Muscle layer of duodenum (tissue), 2 donors: ENCODE measurements at regions not wholly inside any gene's neighbourhood (a gene's known extent, or its start where the extent isn't known, plus 50 kb on each side); places are given as distances from the start of the nearest gene placed in this dataset.

Source experiments
- H3K27ac ChIP-seq: one replicate; pipeline ENCODE4 v1.7.0; 2013; ENCODE audit warnings: mild to moderate bottlenecking, low read length
- H3K27me3 ChIP-seq: one replicate; pipeline ENCODE4 v1.7.0; 2013; ENCODE audit warnings: low read depth, mild to moderate bottlenecking, control low read depth, low read length
- H3K36me3 ChIP-seq, 2 donors: one replicate each; pipeline ENCODE4 v1.7.0; 2013; ENCODE audit warnings: low read length in 2 of 2, control low read depth in 1 of 2, mild to moderate bottlenecking in 1 of 2; ENCODE audit not compliant: insufficient read depth in 2 of 2, control insufficient read depth in 1 of 2
- H3K4me1 ChIP-seq, 2 donors: one replicate each; pipeline ENCODE4 v1.7.0; 2013; ENCODE audit warnings: low read length in 2 of 2, mild to moderate bottlenecking in 2 of 2, control low read depth in 1 of 2, moderate library complexity in 1 of 2; ENCODE audit not compliant: insufficient read depth in 2 of 2, control insufficient read depth in 1 of 2
- H3K4me3 ChIP-seq, 2 donors: one replicate each; pipeline ENCODE4 v1.7.0; 2013; ENCODE audit warnings: low read length in 2 of 2, low read depth in 1 of 2, mild to moderate bottlenecking in 1 of 2
- H3K9me3 ChIP-seq, 2 donors: one replicate each; pipeline ENCODE4 v1.7.0; 2013; ENCODE audit warnings: low read length in 2 of 2, control low read depth in 1 of 2, mild to moderate bottlenecking in 1 of 2; ENCODE audit not compliant: control insufficient read depth in 1 of 2
- donor health status: healthy.

GRCh38 chr2:6730649-6731532, 134.8 kb downstream of the CMPK2 start:
- Histone ChIP-seq H3K36me3 (no peaks in the 10 kb centered on the region), H3K4me3 (no peak overlapping the region), H3K4me1 (no peaks in the 10 kb centered on the region), H3K27ac (no peak overlapping the region), H3K9me3 (no peaks in the 10 kb centered on the region), H3K27me3 (no peaks in the 10 kb centered on the region)

DNA sequence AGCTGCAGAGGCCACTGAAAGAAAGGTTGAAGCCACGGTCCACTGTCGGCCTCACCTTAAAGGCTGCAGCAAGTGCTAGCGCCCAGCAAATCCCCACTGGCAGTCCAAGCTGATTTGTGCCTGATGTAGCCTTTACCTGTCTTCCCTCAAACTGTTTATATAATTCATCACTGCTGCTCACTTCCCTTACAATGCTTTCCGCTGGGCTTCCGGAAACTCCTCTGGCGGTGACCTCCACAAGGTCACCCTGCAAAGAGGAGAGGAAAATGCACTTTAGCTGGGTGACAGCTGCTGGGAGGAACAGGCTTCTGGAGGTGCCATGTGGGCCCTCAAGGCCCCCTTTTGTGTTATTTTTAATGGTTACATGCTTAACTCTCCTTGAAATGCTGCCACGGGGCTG, 126.2 kb downstream of the CMPK2 start:
- Histone ChIP-seq H3K4me1 (no peaks in the 10 kb centered on the region), H3K27me3 (no peaks in the 10 kb centered on the region), H3K9me3 (no peaks in the 10 kb centered on the region), H3K4me3 (no peak overlapping the region), H3K36me3 (no peaks in the 10 kb centered on the region), H3K27ac (no peak overlapping the region)

DNA sequence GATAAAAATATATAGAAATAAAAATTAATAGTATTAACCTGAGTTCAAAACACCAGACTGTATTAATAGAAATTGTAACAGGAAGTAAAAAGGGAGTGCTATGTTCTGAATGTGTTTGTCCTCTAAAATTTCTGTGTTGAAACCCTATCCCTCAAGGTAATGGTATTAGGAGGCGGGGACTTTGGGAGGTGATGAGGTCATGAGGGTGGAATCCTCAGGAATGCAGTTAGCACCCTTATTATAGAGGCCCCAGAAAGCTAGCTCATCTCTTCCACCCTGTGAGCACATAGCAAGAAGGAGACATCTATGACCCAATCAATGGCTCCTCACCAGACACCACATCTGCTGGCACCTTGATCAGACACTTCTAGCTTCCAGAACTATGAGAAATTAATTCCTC, 124.5 kb downstream of the CMPK2 start:
- Histone ChIP-seq H3K4me1 (no peaks in the 10 kb centered on the region), H3K36me3 (no peaks in the 10 kb centered on the region), H3K27ac (no peak overlapping the region), H3K4me3 (no peak overlapping the region), H3K9me3 (no peaks in the 10 kb centered on the region), H3K27me3 (no peaks in the 10 kb centered on the region)

- Histone ChIP-seq H3K27me3 (no peaks in the 10 kb centered on the region), H3K4me3 (no peak overlapping the region), H3K36me3 (no peaks in the 10 kb centered on the region), H3K9me3 (no peaks in the 10 kb centered on the region), H3K27ac (no peak overlapping the region), H3K4me1 (no peaks in the 10 kb centered on the region)
Measured at GRCh38 chr2:6744038-6744437, 121.7 kb downstream of the CMPK2 start.

GRCh38 chr2:6747433-6747832, 118.3 kb downstream of the CMPK2 start:
- Histone ChIP-seq H3K36me3 (no peaks in the 10 kb centered on the region), H3K27ac (no peak overlapping the region), H3K9me3 (no peaks in the 10 kb centered on the region), H3K4me1 (no peaks in the 10 kb centered on the region), H3K4me3 (no peak overlapping the region), H3K27me3 (no peaks in the 10 kb centered on the region)

GRCh38 chr2:6748406-6749067, 117.2 kb downstream of the CMPK2 start:
- no peaks in the 10 kb centered on the region for H3K27me3 ChIP-seq
- H3K27ac ChIP-seq = no peak overlapping the region
- H3K9me3 ChIP-seq = no peaks in the 10 kb centered on the region
- no peaks in the 10 kb centered on the region for H3K36me3 ChIP-seq
- no peak overlapping the region for H3K4me3 ChIP-seq
- H3K4me1 ChIP-seq = no peaks in the 10 kb centered on the region

DNA sequence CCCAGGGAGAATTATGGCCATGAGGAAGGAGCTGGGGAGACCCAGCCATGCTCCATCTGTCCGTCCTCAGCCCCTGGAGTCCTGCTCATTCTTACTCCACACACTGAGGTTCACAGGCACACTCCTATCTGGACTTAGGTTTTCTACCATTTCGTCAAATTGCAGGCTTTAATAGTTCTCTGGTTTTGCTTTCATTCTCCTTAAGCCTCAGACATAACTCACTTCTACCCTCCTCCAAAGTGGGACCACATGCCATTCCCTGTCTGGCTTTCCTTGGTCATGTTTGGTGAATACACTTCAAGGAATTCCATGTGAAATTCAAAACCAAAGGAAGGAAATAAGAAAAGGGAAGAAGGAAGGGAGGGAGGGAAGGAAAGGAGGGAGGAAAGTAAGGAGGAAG, 115.7 kb downstream of the CMPK2 start:
- Histone ChIP-seq H3K27ac (no peak overlapping the region), H3K36me3 (no peaks in the 10 kb centered on the region)

GRCh38 chr2:6750411-6751158, 115.1 kb downstream of the CMPK2 start:
- no peaks in the 10 kb centered on the region for H3K27me3 ChIP-seq
- H3K4me3 ChIP-seq = no peak overlapping the region
- H3K27ac ChIP-seq = no peak overlapping the region

More for the DNA sequence above, 115.7 kb downstream of the CMPK2 start:
- H3K4me3 ChIP-seq = no peak overlapping the region
- no peaks in the 10 kb centered on the region for H3K27me3 ChIP-seq
- no peaks in the 10 kb centered on the region for H3K9me3 ChIP-seq
- H3K4me1 ChIP-seq = no peaks in the 10 kb centered on the region

GRCh38 chr2:6754419-6754818, 111.3 kb downstream of the CMPK2 start:
- Histone ChIP-seq H3K9me3 (no peaks in the 10 kb centered on the region), H3K27me3 (no peaks in the 10 kb centered on the region), H3K27ac (no peak overlapping the region), H3K36me3 (no peaks in the 10 kb centered on the region), H3K4me3 (no peak overlapping the region), H3K4me1 (no peaks in the 10 kb centered on the region)

More at GRCh38 chr2:6750411-6751158, 115.1 kb downstream of the CMPK2 start:
- Histone ChIP-seq H3K9me3 (no peaks in the 10 kb centered on the region), H3K36me3 (no peaks in the 10 kb centered on the region), H3K4me1 (no peaks in the 10 kb centered on the region)

DNA sequence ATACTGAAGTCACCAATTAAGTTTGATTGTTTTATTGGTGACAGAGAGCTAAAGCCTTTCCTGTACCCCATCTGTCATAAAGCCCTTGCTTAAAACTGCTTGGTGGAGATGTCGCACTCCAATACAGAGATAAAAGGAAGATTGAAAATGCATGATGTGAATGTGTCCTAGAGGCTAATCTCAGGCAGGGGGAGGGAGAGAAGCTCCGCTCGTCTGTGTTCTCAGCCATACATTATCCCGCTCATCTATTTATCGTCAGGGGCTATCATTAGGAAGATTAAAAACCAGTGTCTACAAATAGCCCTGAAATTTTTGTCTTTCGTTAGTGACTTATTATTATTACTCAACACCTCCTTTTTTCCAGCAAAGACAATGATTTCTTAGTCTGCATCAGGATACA, 110.3 kb downstream of the CMPK2 start:
- no peaks in the 10 kb centered on the region for H3K4me1 ChIP-seq
- H3K27ac ChIP-seq = no peak overlapping the region
- H3K36me3 ChIP-seq = no peaks in the 10 kb centered on the region
- no peaks in the 10 kb centered on the region for H3K27me3 ChIP-seq
- H3K9me3 ChIP-seq = no peaks in the 10 kb centered on the region
- H3K4me3 ChIP-seq = no peak overlapping the region

DNA sequence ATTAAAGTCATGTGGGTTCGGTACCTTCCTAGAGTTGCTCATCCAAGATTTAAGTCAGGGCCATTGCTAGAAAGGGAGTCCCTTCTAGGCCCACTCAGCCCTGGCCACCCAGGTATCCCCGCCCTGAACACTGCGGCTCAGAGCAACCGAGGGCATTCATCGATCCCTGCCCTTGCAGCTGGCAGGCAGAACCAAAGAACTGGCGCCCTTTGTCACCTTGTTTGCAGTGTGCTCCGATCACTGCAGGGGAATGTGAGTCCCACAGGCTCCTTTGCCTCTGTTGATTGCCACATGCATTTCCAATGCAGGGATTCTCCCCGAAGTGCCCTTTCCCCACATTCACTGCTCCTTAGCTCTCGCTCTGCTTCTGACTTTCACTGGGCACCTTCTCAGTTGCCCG, 108.5 kb downstream of the CMPK2 start:
- H3K36me3 ChIP-seq = no peaks in the 10 kb centered on the region
- H3K9me3 ChIP-seq = no peaks in the 10 kb centered on the region
- H3K27ac ChIP-seq = no peak overlapping the region
- no peak overlapping the region for H3K4me3 ChIP-seq
- no peaks in the 10 kb centered on the region for H3K27me3 ChIP-seq
- no peaks in the 10 kb centered on the region for H3K4me1 ChIP-seq
